Glutamatergic neuron (in vitro differentiated cells): ENCODE measurements at regions not wholly inside any gene's neighbourhood (a gene's known extent, or its start where the extent isn't known, plus 50 kb on each side); places are given as distances from the start of the nearest gene placed in this dataset.

Source experiments
- DNase-seq: peaks from one replicate; pipeline ENCODE4 v3.0.0; 2022
- H3K27ac Mint-ChIP-seq: one replicate; pipeline ENCODE4 v1.8.0; 2020; ENCODE audit warnings: mild to moderate bottlenecking, mixed read lengths, inconsistent platforms; ENCODE audit not compliant: unreplicated experiment
- H3K27me3 Mint-ChIP-seq: one replicate; pipeline ENCODE4 v1.8.0; 2020; ENCODE audit warnings: mild to moderate bottlenecking, moderate library complexity, mixed read lengths, inconsistent platforms; ENCODE audit not compliant: unreplicated experiment
- H3K36me3 Mint-ChIP-seq: one replicate; pipeline ENCODE4 v1.8.0; 2020; ENCODE audit warnings: mild to moderate bottlenecking, mixed read lengths, inconsistent platforms; ENCODE audit not compliant: unreplicated experiment
- H3K4me1 Mint-ChIP-seq: one replicate; pipeline ENCODE4 v1.8.0; 2020; ENCODE audit warnings: mild to moderate bottlenecking, low read depth, mixed read lengths, inconsistent platforms; ENCODE audit not compliant: unreplicated experiment
- H3K4me3 Mint-ChIP-seq: one replicate; pipeline ENCODE4 v1.8.0; 2020; ENCODE audit warnings: mild to moderate bottlenecking, mixed read lengths, inconsistent platforms; ENCODE audit not compliant: unreplicated experiment
- H3K9me3 Mint-ChIP-seq: one replicate; pipeline ENCODE4 v1.8.0; 2020; ENCODE audit warnings: mild to moderate bottlenecking, moderate library complexity, mixed read lengths, inconsistent platforms; ENCODE audit not compliant: unreplicated experiment
- CTCF ChIP-seq: fragments of 200-600 bp; sonication (generic); IDR thresholded peaks from one replicate; pipeline ENCODE4 v1.5.0; 2021; ENCODE audit not compliant: partially characterized antibody, unreplicated experiment

DNA sequence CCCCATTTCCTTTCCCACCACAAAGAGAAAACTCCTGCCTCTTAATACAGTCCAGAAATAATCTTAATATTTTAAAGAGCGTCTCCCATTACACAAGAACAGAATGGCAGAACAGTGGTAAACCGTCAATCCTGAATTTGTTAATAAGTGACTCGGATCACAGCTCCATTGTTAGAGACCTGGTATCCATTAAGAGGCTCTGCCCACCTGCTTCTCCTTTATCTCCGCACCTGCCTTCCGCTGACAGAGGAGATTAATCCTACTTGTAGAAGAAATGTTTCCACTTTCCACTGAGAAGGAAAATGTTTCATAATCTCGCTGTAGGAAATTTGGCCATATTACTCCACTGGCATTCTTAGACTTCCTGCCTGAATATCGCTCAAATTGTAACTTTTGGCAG is 1493.2 kb downstream of the MAT2B start:
- H3K9me3 Mint-ChIP-seq, result no peaks in the 10 kb centered on the region
- H3K4me1 Mint-ChIP-seq, result peaks cover 3% of the 10 kb centered on the region
- no peak overlapping the region for H3K27ac Mint-ChIP-seq
- no peak overlapping the region for H3K4me3 Mint-ChIP-seq
- no peak for DNase-seq
- TF ChIP-seq CTCF, result no peak
- H3K36me3 Mint-ChIP-seq, result no peaks in the 10 kb centered on the region
- H3K27me3 Mint-ChIP-seq, result no peaks in the 10 kb centered on the region

DNA sequence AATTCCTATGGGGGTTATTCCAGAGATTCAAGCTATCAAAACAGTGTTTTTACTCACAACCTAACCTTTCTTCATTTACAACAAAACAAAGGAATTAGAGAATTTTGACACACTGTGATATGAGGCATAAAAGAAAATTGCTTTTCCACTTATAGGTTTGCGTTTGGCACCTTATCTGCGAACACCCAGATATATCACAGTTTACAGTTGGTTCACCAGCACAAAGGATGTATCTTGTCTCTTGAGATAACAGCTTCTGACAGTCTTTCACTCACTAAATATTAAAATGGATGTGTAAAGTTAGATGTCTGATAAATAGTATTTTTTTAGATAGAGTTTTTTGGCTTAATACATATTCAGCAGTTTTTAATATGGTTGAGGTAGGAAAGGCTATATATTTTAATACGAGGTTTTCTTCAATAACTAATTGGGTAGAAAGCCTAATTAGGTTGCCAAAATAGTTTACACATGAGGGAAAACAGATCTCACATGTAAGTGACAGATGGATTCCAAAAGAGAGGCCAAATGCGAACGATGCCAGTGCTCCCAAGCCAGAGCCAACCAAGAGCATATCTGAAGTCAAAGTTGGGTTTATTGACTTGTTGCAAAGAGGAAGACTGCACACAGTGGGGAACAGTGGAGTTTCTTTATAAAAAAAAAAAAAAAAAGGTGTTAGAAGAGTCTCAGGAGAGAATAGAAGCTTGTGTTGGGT is 1495.2 kb downstream of the MAT2B start:
- no peak overlapping the region for H3K4me3 Mint-ChIP-seq
- H3K27me3 Mint-ChIP-seq, result no peaks in the 10 kb centered on the region
- TF ChIP-seq CTCF, result no peak
- DNase-seq, result no peak
- no peaks in the 10 kb centered on the region for H3K9me3 Mint-ChIP-seq
- no peaks in the 10 kb centered on the region for H3K36me3 Mint-ChIP-seq
- H3K27ac Mint-ChIP-seq, result no peak overlapping the region
- peaks cover 3% of the 10 kb centered on the region for H3K4me1 Mint-ChIP-seq

DNA sequence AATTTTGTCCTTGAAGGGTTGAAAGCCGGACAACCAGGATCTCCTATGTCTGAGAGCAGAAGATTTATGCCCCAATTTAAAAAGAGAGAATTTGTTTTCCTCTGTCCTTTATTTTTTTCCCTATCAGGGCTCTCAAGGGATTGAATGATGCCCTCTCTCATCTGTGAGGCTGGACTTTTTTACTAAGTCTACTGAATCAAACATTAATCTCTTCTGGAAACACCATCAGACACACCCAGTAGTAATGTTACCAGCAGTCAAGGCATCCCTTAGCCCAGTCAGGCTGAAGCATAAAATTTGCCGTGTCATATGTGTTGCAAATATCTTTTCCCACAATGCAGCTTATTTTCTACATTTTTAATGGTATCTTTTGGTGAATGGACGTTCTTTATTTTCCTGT is 1497.9 kb downstream of the MAT2B start:
- no peak for DNase-seq
- Mint-ChIP-seq H3K4me3 (no peak overlapping the region), H3K27me3 (no peaks in the 10 kb centered on the region), H3K4me1 (peaks cover 3% of the 10 kb centered on the region), H3K9me3 (no peaks in the 10 kb centered on the region), H3K27ac (no peak overlapping the region), H3K36me3 (no peaks in the 10 kb centered on the region)
- TF ChIP-seq CTCF, result no peak

DNA sequence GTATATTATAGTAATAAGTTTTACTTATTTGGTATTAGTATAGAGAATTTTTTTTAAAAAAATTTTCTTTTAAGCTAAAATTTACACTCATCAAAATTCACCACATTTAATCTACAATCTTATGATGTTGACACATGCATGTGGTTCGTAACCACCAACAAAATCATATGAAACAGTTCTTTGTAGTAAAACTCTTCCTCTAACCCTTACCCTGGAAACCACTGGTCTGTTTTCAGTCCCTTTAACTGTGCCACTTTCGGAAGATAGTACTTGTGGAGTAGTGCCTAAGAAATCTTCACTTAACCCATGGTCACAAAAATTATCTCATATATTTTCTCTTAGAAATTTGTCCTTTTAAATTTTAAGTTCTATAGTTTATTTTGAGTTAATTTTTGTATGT is 1498.8 kb downstream of the MAT2B start:
- H3K4me3 Mint-ChIP-seq, result no peak overlapping the region
- TF ChIP-seq CTCF, result no peak
- H3K27me3 Mint-ChIP-seq, result no peaks in the 10 kb centered on the region
- H3K27ac Mint-ChIP-seq, result no peak overlapping the region
- DNase-seq, result no peak
- no peaks in the 10 kb centered on the region for H3K36me3 Mint-ChIP-seq
- peaks cover 3% of the 10 kb centered on the region for H3K4me1 Mint-ChIP-seq
- no peaks in the 10 kb centered on the region for H3K9me3 Mint-ChIP-seq

GRCh38 chr5:165014439-165014838 is 1509.0 kb downstream of the MAT2B start:
- Mint-ChIP-seq H3K4me1 (no peaks in the 10 kb centered on the region), H3K9me3 (no peaks in the 10 kb centered on the region), H3K4me3 (no peak overlapping the region), H3K27me3 (no peaks in the 10 kb centered on the region), H3K36me3 (no peaks in the 10 kb centered on the region), H3K27ac (no peak overlapping the region)
- no peak for DNase-seq
- TF ChIP-seq CTCF, result no peak
